ENCODE measurements at regions not wholly inside any gene's neighbourhood (a gene's known extent, or its start where the extent isn't known, plus 50 kb on each side); places are given as distances from the start of the nearest gene placed in this dataset.
A peak's percentile ranks its signal among the peaks of the same experiment; 100 is the strongest.

DNA sequence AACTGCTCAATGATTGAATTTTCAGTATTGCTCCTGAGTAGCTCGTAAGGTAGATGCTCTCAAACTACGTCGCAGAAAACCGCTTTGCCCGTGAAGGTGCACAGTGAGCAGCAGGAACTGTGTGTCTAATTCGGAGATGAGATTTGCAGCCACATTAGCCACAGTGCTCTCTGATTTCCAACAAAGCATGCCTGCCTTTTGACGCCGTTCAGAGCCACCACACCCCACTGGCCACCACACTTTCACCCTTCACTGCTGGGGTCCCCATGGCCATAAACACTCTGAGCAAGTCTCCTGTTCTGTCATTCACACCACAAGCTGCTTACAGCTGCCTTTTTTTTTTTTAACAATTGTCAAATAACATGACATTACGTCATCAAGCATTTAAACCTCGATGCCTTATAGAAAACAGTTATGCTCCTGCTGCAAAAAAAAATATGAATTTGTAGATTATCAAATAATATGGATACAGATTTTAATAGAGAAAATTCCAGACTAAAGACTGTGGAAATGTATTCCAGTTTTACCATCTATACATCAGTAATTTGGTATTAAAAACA, 578.8 kb upstream of the PFKP start:
- DNase-seq = no peak

DNA sequence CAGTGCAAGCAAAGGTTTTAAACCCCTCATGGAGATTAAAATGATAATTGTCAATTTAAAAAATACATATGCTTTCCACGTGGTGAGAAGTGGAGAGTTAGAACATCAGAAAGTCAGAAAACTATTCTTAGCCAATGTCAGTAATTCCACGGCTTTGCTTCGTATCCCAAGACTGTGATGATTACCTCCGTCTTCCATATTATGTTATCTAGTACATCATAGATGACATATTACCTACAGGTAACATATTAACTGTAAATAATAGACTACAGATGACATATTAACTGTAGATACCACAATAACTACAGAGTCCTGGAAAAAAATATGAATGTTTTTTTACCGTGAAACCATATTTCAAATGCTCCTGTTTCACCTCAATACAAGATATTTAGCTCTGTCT, 579.4 kb upstream of the PFKP start:
- no peak for DNase-seq

DNA sequence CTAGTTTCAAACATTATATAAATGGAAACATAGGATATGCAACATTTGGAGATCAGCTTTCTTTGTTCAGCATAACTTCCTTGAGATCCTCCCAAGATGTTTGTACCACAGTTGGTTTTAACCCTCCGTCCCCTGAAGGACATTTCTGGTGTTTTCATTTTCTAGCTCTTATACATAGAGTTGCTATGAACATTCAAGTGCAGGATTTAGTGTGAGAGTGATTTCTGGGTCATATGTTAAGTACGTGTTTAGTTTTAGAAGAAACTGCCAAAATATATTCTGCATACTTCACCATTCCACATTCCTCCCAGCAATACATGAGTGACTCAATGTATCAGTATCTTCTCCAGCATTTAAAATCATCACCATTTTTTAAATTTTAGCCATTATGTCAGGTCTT, 588.7 kb upstream of the PFKP start:
- no peak for DNase-seq

DNA sequence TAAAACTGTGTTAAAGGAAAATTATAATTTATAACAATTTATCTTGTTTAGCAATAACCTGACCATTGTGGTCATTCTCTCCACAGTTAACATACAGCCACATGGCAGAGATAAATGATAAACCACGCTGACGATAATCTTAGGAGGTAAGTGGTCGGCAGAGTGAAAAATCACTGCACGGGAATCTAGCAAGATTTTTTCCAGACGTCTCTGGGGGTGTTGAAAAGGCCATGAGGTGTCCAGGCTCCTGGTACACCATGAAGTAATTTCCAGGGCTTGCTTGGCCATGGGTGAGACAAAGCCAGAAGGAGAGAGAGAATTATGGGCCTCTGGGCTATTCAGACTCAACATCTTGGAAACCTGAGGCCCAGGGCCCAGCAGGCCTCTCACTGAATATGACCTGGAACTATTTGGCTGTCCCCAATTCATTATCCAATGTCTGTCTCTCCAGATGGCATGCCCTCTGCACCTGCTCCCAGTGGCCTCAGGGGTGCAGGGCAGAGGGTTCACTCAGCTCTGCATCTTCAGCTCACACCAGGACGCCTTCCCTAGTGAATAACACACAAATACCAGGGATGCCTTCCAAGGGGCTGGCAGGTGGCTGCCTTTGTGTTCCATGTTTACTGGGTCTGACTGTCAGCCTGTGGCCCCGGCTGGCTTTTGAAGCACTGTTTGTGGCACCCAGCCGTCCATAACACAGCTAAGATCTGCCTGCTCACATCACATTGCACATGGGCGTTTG, 590.4 kb upstream of the PFKP start:
- peak; percentile 77 for DNase-seq

DNA sequence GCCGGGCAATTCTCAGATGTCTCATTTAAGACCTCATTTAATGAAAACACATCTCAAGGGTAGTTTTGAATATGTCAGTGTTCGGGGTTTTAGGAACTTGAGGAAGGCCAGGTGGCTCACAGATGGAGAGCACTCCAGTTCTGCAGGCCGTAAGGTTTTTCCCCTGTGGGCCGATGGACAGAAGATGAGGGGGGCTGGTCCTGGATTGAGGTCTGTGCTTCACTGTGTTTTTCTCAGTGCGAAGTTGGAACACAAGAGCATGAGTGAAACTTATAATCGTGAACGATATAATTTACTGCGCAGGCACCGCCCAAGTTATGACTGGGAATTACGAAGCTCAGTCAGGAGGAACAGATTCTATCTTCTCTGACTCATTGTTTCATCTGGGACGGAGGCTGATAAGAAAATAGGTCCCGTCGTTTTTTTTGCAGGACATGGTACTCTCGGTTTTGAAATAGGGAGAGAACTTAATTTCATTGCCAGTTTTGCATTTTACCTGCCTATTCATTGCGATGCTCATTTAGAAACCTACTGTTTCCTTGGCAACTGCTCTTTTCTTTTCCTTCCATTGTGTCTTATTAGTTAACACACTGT, 591.0 kb upstream of the PFKP start:
- no peak for DNase-seq

DNA sequence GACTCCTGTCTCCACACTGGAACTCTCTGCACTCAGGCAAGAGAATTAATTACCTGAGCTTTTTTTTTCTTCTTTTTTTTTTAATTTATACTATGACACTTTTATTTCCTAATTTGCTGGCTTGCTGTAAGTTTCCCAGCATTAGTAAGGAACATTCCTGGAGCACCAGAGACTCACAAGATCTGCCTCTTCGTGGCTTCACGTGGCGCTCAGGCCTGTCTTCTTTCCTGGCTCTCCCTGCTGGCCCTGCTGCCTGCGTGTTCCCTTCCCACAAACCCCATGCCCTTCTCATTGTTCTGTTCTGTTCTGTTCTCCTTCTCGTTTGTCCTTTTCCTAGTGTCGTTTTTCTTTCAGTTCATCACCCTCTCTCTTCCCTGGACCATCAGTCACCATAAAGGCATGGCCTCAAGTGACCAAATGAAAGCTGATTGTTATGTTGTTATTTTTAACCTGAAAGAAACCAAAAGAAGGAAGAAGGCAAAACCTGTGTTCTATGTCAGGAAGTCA, 591.6 kb upstream of the PFKP start:
- DNase-seq = no peak

DNA sequence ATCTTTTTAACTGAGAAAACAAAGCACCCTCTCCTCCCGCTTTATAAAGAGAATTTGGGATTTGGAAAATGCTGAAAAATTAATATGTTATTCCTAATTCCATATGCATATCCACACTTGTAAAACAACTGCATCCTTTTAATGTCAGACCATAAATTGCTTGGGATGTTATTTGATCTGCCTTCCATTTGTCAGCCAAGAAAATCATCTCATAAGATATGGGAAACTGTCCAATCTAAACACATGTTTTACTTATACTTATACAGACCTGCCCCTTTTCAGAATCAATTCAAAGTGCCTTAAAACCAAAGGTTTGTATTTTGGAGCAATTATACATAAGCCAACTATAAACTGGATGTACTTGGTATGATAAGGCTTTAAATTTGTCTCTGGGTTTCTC, 595.5 kb upstream of the PFKP start:
- DNase-seq = no peak

DNA sequence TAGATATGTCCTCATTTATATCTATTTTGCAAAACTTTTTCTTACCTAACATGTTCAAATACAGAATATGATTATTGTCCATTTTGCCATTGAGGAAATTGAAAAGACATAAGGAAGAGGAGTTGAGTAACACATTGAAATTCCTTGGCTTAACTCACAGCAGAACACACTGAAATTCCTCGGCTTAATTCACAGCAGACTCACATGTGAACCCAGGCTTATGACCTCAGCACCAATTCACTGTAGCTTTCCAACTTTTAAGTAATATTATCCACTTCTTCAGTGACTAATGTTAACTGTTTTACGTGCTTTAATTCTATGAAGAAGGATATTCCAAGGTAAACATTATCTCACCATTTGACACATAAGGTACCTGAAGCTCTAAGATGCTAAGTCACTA, 597.5 kb upstream of the PFKP start:
- no peak for DNase-seq

DNA sequence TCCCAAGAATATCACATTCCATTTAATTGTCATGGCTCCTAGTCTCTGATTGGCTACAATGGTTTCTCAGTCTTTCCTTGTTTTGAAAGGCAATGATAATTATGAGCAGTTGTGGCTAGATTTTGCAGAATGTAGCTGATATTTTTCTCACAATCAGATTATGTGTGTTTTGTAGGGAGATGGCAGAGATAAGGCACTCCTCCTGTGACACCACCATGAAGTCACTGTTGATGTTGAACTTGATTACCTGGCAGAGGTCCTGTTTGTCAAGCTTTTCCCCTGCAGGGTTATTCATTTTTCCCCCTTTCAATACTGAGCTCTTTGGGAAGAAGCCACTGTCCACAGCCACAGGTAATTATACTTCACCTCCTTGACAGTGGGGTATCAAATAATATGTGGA, 602.9 kb upstream of the PFKP start:
- no peak for DNase-seq

DNA sequence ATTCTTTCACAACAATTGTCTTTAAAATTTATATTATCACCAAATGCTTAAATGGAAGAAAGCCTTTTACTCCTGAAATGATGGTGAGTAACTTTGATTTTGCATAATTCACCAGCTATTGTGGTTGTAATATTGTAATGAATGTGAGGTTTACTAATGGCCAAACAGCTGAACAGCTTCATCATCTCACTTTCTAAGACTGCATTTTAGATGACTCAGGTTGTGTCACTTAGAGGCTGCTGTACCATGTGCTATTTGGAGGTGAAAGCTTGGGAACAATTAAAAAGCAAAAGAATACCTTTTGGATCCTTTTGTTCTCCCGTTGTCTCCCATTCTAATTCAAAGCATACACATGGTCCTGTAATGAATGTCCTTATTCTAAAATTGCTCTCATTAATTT, 604.0 kb upstream of the PFKP start:
- no peak for DNase-seq

DNA sequence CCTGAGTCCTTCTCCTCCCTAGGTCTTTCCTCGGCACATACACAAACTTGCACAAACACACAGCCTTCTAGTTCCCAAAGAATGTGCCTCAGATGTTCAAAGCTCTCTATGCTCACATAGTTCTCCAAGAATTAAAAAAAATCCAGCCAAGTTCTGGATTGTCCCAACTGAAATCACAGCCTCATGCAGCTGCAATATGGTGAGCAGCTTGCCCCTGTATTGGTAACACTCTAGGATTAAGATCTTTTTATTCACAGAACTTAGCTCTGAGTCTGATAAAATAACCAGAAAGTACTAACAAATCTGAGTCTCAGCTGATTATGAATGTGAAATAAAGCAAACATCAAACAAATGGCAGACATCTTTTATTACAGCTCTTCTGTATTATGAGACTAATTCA, 604.8 kb upstream of the PFKP start:
- no peak for DNase-seq

DNA sequence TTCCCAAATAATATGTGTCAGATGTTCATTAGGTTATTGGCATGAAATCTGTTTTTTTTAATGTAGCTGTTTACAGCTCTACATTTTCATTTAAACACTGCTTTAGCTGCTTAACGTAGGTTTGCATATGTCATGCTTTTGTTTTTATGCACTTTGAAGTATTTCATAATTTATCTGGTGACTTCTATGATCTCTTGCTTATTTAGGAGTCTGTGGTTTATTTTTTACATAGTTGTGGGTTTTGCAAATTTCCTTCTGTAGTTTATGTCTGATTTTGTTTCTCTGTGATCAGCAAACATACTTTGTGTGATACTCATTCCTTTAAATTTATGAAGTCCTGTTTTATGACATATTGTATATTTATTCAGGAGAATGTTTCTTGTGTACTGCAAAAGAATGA, 606.5 kb upstream of the PFKP start:
- no peak for DNase-seq

DNA sequence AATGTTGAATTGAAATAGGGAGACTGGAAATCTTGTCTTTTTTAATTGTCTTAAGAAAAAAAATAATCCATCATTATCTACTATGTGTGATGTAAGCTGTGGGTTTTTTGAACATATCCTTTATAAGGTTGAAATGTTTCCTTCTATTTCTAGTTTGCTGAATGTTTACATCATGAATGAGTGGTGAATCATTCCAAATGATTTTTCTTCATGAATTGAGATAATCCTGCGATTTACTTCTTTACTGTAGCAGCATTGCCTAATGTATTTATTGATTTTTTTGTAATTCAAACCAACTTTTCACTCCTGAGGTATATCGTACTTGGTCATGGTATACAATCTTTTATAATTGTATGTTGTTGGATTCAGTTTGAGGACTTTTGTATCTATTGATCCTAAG, 607.6 kb upstream of the PFKP start:
- DNase-seq = no peak

DNA sequence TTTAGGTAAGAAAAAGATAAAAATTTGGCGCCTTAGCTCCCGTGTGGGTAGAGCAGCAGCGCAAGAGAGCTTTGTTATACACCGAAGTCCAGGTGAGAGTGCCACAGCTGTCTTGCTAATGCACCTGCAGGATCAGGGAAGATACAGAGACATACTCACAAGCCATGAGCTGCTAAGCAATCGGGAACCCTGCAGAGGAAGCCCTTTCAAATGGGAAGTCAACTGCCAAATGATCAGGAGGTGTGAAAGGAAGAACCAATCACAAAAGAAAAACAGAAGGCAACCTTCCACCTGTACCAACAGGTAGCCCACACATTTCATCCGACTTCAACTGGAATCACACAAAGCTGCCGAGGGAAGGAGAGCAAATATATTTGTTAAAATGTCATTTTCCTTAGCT, 610.5 kb upstream of the PFKP start:
- no peak for DNase-seq

DNA sequence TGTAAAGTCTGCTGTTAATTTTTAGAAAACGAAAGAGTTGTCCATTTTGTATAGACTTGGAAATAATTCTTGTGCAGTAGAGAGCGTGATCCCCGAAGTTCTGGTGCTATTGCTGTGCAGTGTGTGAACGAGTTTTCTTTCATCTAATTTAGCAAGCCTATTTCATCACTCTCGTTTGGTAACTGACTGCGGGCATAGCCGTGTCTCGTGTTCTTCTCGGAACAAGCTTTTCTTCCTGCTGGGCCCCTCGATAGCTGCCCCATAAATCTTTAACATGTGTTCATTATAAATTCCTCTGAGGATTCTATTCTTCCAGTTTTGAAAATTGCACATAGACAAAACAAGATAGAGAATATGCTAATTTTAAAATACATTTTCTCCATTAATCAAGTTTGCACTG, 622.0 kb upstream of the PFKP start:
- no peak for DNase-seq

DNA sequence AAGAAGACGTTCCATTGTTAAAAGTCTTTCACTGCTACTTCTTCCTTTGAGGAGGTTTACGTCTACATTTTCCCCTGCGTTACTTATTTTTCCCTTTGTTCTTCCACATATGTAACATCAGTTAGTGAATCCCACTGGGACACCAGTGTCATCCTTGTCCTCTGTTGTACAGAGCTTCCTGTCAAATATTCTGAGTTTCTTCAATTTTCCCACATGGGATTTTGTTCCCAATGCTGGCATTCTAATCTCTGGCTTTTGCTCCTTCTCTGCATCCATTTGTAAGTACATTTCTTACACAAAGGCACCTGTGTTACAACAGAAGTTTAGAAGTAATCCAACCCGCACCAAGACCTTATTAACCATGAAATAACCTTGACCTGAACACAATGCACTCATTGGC, 627.4 kb upstream of the PFKP start:
- no peak for DNase-seq

DNA sequence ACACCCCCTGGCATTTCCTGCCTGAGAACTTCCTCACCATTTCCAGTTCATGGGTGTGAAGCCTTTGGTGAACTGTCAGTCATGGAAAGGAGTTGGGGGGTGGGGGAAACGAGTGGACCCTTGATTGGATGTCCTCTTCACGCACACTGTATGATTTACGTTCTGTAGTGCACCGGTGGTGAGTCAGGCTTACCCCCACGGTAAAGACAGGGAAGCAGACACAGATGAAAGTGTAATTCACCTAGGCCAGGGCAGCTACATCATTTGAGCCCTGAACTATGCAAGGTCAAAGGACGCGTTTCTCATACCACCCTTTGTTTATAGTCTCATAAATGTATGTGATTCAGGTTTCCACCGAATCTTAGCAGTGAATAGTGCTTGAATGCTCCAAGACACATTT, 628.3 kb upstream of the PFKP start:
- DNase-seq = no peak

DNA sequence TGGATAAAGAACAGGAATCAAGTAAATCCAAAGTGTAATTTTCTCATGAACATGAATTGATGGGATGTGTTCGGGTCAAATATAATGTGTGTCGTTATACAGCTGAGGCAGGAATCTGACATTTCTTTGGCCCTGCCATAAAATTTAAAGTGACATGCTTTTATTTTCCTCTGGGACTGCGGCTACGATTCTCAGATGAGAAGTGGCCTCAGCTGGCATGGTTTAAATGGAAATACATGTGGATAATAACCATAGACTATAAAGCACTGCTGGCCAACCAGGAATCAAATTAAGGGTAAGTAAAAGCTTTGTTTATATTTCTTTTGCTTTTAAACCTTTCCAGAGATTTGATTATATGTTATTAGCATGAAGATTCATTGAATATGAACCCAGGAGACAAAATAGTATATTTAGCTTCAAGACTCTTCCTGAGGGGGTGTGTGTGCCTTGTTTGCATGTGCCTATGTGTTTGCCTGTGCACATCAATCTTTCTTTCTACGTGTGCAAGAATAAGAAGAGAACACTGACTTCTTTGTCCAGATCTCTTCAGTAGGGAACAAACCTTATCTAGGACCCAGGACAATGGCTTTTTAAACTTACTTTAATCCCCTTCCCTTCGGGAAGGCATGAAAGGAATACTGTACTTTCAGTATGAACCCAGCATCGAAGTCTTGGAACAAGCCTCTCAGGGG, 629.0 kb upstream of the PFKP start:
- DNase-seq = no peak

DNA sequence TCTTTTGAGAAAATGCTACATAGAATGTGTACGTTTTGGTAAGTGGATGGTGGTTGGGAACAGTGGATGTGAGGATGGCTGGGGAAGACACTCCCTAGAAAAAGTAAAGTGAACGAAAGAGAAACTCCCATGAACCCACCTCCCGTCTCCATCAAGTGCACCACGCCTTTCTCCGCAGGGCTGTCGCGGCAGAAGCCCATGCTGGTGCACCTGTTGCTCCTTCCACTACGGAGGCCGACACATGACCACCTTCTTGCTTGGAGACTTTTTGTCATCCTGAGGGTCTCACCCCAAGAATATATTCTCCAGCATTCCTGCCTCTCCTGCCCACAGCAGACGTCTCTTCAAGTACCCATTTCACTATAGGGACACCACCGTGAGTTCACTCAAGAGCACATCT, 630.4 kb upstream of the PFKP start:
- no peak for DNase-seq

DNA sequence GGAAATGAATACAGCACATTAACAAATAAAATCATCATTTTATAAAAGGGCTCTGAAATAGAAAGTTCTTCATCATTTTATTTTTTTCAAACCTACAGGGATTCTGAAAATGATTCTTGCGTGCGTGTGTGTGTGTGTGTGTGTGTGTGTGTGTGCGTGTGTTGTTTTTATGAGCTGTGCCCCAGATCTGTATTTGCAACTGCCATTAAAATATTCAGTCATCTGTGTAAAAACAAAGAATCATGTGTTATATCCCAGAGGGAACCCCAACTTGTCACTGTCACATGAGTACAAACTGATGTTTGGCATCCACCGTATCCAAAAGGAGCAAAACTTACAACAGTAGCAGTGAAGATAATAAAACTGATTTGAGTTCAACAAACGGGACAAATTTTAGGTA, 635.4 kb upstream of the PFKP start:
- no peak for DNase-seq

DNA sequence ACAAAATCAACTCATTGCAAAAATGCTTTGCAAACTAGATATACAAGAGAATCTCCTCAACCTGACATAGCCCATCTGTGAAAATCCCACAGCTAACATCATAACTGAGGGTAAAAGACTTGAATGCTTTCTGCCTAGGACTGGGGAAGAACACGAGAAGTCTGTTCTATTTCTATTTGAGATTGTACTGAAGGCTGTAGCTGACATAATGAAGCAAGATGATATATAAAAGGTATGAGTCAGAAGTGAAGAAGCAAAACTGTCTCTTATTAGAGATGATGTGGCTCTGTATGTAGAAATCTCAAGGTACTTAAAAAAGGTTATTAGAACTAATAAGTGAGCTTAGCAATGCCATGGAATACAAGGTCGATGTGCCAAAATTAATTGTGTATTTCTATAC, 639.9 kb upstream of the PFKP start:
- DNase-seq = no peak

DNA sequence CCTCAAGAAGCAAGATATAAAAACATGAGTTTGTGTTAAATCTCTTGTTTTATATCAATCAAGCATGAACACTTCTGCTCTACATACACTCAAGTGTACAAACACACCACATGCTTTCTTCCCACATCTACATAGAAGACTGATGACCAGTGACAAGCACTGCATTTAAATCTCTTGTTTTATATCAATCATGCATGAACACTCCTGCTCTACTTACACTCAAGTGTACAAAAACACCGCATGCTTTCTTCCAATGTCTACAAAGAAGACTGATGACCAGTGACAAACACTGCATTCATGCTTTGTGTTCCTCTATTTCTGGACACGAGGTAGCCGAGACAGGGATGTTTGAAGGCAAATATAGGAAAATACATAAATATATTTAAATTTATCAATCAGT, 642.0 kb upstream of the PFKP start:
- DNase-seq = no peak

DNA sequence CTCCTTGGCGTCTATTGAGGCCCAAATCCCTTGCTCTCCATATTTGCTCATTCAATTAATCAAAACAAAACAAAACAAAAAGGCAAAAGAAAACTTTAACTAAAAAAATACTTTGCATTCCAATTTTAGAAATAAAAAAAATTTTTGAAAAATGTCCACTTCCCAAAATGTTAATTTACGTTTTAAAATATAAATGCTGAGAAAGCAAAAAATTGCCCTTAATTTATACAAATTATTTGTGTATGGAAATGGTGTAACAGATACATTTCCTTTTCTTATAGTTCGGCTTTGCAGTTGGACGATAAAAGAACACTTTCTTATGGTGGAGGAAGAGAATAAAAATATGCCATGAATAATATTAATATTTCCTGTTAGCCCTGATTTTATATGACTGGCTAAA, 652.8 kb upstream of the PFKP start:
- DNase-seq = no peak

DNA sequence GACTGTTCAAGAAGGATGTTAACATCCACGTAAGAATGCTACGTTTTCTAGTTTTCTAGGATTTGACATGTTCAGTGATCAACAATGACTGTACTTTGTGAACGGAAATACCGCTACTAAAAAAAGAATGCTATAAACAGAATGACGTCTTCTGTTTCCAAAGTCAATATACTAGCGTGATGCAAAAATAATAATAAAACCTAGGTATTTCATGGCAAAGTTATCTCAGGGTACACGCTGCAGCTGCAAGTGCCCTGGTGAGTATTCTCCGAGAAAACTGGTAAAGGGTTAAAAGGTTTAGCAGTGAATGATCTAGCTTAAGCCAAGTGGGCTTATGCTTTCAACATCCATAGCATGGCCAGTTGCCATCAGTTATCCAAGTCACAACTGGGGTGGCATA, 653.3 kb upstream of the PFKP start:
- no peak for DNase-seq
